NCI-H187 (cell line): ENCODE measurements at regions not wholly inside any gene's neighbourhood (a gene's known extent, or its start where the extent isn't known, plus 50 kb on each side); places are given as distances from the start of the nearest gene placed in this dataset.
"Not testable (repeated sequence)": the region's sequence is repeated elsewhere in the genome, so short reads cannot be mapped to it uniquely, and the experiment has no call there.

Source experiments
- DNase-seq, 2 experiments: peaks; one replicate each; lab custom pipeline; 2025; lab: John Stamatoyannopoulos, UW

DNA sequence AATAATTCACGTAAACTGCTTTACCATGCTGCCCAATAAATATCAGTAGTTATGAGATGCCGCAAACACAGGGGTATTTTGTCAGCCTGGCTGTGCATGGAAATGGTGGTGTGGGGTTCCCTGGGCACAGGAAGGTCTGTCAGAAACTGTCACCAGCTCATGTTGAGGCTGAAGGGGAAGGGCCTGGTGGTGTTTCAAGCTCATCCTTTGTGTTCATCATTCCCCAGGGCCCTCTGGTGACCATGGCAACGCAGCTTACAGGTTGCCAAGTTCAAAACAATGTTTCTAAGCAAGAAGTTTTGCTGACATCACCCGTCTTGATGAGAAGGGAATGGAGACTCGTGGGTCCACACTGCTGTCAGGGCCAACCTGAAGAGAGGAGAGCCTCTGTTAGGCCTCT lies 348.9 kb upstream of the C16orf82 start:
- DNase-seq: no peak

DNA sequence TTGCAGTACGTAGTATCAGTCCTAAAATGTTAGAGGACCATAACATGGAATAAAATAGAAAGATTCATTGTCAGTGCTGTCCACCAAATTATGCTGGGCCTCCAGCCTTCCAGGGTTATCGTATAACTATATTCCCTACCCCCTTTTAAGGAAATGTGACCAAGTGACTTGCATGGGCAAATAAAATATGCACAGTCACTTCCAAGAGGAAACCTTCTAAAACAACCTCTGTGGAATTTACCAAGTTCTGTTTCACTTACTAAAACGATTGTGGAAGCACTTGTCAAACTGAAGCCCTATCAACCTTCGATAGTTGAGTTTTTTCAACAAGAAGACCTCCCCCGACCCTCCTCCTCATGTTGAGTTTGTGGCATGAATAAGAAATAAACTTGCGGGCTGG lies 345.4 kb upstream of the C16orf82 start:
- no peak for DNase-seq

DNA sequence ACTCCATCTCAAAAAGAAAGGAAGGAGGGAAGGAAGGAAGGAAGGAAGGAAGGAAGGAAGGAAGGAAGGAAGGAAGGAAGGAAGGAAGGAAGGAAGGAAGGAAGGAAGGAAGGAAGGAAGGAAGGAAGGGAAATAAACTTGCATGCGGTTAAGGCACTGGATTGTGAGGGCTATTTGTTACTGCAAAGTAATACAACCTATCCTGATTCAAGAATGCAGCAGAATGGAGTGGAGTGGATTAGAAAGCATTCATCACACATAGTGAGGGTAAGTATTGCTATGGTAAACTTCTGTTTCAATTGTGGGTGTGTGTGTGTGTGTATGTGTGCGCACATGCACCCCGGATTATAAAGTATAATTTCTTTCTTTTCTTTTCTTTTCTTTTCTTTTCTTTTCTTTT lies 344.8 kb upstream of the C16orf82 start:
- not testable (repeated sequence) for DNase-seq

- DNase-seq: no peak
Measured at GRCh38 chr16:26724189-26724588, 342.5 kb upstream of the C16orf82 start.

DNA sequence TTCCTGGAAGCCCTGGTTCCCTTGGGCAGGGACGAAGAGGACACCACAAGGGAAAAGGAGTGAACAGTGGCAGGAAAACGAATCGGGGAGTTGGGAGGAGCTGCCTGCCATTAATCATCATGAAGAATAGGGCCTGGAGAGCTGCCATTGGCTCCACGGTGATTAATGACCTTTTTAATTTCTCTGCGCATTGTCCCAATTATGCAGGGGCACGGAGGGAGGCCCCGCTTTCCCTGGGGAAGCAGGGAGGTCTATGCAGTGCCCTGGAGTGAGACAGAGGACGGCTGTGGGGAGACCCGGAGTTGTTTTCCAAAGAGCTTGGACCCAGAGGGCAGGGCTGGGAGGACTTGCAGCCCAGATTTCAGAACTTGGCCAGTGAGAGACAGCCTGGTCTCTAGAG lies 338.9 kb upstream of the C16orf82 start:
- DNase-seq: no peak

GRCh38 chr16:26729951-26730541 lies 336.7 kb upstream of the C16orf82 start:
- no peak for DNase-seq

GRCh38 chr16:26731729-26732128 lies 335.0 kb upstream of the C16orf82 start:
- no peak for DNase-seq

DNA sequence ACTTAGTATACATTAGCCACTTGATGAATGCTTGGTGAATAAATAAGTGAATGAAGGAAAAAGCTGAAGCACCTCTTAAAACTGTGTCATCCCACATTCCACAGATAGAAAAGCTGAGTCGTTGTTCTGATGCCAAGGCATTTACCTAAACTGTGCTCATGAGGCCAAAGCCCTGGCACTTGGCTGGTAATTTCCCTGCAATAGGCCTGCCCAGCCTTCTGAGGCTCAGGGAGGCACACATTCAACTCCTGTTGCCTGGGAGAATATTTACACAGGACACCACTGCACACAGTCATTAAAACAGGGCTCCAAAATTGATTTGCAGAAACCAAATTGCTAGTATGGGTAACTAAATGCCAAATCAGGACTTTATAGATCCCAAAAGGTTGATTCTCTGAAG lies 333.0 kb upstream of the C16orf82 start:
- no peak for DNase-seq

DNA sequence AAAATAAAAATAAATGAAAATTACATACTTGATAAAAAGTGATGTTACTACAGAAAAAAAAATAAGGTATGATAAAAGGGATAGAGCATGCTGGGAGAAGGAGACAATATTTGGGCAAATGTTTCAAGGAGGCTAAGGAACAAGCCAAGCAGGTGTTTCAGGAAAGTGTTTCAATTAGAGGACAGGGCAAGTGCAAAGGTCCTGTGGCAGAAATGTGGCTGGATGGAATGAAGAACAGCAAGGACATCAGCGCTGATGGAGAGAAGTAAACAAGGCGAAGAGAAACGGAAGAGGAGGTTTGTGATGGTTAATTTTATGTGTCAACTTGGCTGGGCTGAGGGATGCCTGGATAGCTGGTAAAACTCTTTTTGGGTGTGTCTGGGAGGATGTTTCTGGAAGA lies 331.2 kb upstream of the C16orf82 start:
- DNase-seq: no peak

DNA sequence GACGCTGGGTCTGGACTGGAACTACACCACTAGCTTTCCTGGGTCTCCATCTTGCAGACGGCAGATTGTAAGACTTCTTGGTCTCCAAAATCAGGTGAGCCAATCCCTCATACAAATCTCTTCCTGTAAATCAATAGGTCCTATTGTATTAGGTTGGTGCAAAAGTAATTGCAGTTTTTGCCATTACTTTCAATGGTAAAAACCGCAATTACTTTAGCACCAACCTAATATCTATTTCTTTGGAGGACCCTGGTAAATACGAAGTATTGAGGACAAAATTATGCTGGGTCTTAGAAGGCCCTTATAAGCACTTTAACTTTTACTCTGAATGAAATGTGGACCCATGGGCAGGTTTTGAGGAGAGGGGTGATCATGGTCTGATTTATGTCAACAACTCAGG lies 330.6 kb upstream of the C16orf82 start:
- DNase-seq: no peak

DNA sequence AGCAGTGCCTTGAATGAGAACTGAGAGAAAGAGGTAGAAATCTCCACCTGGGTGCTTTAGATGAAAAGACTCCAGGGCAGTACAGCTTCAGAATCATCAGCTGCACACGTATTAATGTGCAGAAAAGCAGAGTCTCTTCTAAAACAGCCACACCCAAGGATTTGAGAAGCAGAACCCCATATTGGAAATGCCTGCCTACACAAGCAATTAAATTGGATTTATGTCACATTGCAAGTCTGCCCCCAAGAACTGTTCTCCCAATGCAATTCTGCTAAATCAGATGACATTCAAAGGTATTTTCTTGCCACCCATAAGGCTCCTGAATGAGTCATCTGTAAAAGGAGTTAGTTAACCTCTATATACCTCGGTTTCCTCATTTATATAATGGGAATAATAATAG lies 326.0 kb upstream of the C16orf82 start:
- DNase-seq: peak in 1 of 2 experiments; percentile 0

DNA sequence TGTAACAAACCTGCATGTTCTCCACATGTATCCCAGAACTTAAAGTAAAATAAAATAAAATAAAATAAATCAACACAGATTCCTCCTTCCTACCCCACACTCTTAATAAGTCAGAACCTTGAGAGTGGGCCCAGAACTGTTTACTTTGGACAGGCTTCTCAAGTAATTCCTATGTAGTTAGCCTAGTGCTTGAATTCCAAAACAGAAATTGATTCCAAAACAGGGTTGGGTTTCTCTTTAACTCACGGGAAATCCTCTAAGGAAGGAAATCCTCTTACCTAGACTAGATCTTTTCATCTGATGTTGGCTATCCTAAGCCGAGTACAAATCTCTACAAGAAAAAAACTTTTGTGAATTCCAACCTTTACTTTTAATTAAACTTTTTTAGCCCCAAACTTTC lies 324.7 kb upstream of the C16orf82 start:
- DNase-seq: no peak

GRCh38 chr16:26744430-26744829 lies 322.3 kb upstream of the C16orf82 start:
- no peak for DNase-seq

GRCh38 chr16:26747760-26748159 lies 319.0 kb upstream of the C16orf82 start:
- DNase-seq: no peak

DNA sequence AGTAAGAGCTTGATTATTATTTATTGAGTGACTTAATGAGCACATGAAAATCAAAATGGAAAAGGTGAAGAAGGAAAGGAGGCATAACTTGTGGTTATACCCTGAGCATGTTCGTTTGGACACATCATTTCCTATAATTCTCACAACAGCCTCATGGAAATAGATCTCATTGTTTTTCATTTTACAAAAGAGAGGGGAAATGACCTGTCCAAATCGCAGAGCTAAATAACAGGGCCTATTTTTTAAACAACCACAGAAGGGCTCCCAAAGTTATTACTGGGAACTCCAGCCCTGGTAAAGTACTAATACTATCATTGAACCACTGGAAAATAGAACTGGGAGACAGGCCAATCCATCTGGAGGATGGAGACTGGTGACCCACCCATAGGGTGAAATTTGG lies 317.7 kb upstream of the C16orf82 start:
- DNase-seq: no peak

GRCh38 chr16:26752166-26752565 lies 314.6 kb upstream of the C16orf82 start:
- DNase-seq: no peak

GRCh38 chr16:26756633-26757032 lies 310.1 kb upstream of the C16orf82 start:
- DNase-seq: no peak

DNA sequence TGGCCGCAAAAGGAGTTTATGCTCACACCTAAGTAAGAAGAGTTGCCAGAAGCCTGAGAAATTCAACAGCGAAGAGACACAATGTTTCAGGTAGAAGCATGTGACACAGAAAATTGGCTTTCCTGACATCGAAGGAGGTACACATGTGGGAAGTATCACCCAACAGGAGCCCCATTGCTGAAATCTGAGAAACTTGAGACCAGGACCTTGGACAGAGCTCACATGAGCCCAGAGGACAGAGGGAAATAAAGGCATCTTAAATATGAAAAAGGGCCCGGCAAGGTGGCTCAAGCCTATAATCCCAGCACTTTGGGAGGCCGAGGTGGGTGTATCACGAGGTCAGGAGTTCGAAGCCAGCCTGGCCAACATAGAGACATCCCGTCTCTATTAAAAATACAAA lies 304.1 kb upstream of the C16orf82 start:
- DNase-seq: no peak

- DNase-seq: no peak
Measured at GRCh38 chr16:26765087-26765486, 301.6 kb upstream of the C16orf82 start.

DNA sequence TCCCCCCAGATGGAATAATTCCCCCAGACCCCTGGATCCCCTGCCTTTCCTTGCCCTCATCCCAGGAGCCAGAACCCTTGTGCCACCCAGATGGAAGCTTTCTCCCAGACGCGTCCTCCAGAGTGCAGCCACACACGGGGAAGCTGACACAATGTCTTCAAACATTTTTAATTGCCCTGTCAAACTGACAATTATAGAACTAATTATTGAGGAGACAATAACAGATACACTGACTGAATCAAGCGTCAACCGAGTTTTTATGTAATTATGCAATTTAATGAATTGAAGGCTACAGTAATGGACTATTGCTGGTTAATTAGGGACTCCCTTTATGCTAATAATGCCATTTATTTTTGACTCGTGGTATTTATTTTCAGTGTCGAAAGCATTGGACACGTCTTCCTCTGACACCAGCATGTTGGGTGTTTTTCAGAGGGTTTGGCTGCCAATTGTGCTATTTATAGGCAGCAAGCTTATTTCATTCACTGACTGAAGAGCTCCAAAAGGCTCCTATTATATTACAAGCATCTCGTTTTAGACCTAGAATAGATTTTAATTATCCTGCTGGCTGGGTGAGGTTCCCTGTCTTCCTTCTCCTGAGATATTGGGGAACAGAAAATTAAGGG lies 298.2 kb upstream of the C16orf82 start:
- DNase-seq: no peak

- no peak for DNase-seq
Measured at GRCh38 chr16:26770547-26770946, 296.2 kb upstream of the C16orf82 start.

DNA sequence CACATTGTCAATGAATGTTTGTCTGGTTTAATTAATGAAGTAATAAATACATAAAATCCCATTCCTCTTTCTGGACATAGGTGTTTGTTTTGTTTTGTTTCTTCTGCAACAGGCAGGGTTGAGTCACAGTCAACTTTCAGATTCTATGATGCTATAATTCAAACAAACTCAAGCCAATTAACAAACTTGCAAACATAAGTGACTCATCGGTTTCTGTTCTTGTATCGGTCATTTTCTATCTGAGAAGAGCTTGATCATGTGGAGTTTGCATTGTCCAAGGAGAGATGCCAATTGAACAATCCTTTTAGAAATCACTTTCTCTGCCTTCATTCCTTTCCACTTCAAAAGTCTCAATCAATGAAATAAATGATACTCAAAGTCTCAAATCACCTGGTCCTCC lies 294.2 kb upstream of the C16orf82 start:
- no peak for DNase-seq

DNA sequence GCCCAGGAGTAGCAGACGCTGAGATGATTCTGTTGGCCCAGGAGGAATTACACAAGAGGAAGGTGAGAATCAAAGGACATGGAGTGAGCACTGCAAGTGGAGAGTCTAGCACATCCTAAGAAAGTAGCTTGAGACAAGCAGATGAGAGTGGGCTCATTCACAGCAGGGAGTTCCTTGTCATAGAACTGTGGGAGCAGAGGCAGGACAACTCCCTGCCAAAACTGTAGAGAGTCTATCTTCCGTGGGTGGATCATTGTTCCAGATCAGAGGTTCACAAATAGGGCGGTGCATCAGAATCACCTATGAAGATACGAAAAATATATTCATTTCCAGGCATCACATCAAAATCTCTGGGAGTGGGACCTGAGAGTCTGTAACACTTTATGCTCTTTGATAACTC lies 288.9 kb upstream of the C16orf82 start:
- no peak for DNase-seq

- no peak for DNase-seq
Measured at GRCh38 chr16:26787924-26788323, 278.8 kb upstream of the C16orf82 start.
